KBM-7 (cell line): ENCODE measurements at regions not wholly inside any gene's neighbourhood (a gene's known extent, or its start where the extent isn't known, plus 50 kb on each side); places are given as distances from the start of the nearest gene placed in this dataset.

ENCODE experiments used
- DNase-seq: peaks from one replicate; pipeline ENCODE4 v3.0.0-alpha.2; 2015
- in situ Hi-C: fragments of 300-500 bp; cut with MboI; formaldehyde crosslinking; loops from 2 replicates; pipeline ENCODE4 v1.14.3; 2020; ENCODE audit warnings: low sequenced_read_pairs, low pct_unique_long_range_greater_than_20kb, mixed read lengths

GRCh38 chr18:28594034-28594433 lies 417.1 kb upstream of the CDH2 start:
- in situ Hi-C loops = no loop called here
- no peak for DNase-seq

- DNase-seq = no peak
- in situ Hi-C loops = no loop called here
Measured at GRCh38 chr18:28588884-28589549, 412.1 kb upstream of the CDH2 start.

GRCh38 chr18:28584731-28585130 lies 407.8 kb upstream of the CDH2 start:
- in situ Hi-C loops = no loop called here
- no peak for DNase-seq

- in situ Hi-C loops = no loop called here
Measured at GRCh38 chr18:28582724-28583123, 405.8 kb upstream of the CDH2 start.

GRCh38 chr18:28581521-28582071 lies 404.7 kb upstream of the CDH2 start:
- DNase-seq = no peak
- in situ Hi-C loops = no loop called here

More at GRCh38 chr18:28582724-28583123, 405.8 kb upstream of the CDH2 start:
- DNase-seq = no peak

DNA sequence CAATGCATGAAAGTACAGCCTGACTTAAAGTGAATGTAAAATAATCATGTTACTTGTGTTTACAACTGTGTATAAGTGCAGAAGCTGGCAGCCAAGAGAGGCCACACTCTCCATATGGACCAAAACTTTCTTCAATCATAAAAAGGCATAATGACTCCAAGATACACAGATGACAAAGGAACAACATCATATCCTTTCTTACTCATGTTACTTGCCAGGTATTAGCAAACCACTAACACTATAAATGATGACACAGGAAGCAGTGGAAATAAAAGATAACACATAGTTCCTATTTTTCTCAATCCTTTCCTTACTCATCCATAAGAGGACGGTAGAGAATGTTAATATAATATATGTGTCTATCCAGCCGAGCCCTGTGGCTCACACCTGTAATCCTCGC lies 400.0 kb upstream of the CDH2 start:
- in situ Hi-C loops = no loop called here
- DNase-seq = peak; percentile 9

DNA sequence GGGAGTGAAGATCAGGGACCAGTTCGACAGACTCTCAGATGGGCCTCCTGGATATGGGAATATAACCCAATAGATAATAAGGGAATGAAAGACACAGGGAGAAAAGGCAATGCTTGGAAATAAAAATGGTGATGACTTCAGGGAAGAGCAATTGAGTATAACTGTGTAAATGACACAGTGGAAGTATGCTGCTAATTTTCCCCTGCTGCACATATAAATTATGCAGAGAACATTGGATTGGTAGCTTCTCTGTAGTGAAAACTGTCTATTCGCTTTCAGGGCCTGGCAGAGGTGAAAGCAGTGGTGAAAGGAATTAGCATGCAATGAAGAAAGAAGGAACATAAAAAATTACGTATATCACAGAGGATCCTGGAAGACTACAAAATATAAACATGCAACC lies 398.2 kb upstream of the CDH2 start:
- in situ Hi-C loops = no loop called here
- DNase-seq = no peak

DNA sequence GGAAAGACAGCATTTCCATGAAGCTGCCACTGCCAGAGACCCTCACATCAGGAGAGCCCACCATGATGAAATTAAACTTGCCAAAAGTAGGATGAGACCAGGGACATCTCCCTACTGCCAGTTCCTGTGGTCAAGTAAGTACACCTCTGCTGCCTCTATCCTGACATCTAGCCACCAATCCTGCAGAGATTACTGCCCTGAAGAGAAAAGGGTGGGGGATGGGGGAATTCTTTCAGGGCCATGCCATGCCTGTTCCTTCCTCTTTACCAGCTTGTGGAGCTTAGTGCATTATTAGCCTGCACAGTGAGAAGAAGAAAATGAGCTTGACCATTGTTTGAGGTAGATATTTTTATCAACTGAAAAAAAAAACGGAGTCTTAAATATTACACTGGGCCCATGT lies 397.2 kb upstream of the CDH2 start:
- DNase-seq = no peak
- in situ Hi-C loops = no loop called here

DNA sequence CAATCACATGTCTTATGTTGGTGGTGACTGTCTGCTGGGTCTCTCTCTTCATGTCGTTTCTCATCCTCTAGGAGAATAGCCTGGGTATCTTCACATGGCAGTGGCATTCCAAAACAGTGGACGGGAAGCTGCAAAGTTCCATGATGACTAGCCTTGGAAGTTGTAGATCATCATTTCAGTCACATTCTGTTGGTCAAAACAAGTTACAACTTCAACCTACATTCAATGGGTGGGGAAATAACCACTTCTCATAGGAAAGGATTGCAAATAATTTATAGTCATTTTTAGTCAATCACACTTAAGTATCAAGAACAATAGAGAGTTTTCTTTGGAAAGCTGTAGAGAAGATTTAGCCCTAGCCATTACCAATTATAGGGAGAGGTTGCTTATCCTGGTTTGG lies 395.0 kb upstream of the CDH2 start:
- in situ Hi-C loops = no loop called here
- no peak for DNase-seq

GRCh38 chr18:28560331-28560730 lies 383.4 kb upstream of the CDH2 start:
- DNase-seq = no peak
- in situ Hi-C loops = no loop called here

- DNase-seq = no peak
- in situ Hi-C loops = no loop called here
Measured at GRCh38 chr18:28559511-28559910, 382.6 kb upstream of the CDH2 start.

GRCh38 chr18:28541934-28542333 lies 365.0 kb upstream of the CDH2 start:
- DNase-seq = no peak
- in situ Hi-C loops = no loop called here

DNA sequence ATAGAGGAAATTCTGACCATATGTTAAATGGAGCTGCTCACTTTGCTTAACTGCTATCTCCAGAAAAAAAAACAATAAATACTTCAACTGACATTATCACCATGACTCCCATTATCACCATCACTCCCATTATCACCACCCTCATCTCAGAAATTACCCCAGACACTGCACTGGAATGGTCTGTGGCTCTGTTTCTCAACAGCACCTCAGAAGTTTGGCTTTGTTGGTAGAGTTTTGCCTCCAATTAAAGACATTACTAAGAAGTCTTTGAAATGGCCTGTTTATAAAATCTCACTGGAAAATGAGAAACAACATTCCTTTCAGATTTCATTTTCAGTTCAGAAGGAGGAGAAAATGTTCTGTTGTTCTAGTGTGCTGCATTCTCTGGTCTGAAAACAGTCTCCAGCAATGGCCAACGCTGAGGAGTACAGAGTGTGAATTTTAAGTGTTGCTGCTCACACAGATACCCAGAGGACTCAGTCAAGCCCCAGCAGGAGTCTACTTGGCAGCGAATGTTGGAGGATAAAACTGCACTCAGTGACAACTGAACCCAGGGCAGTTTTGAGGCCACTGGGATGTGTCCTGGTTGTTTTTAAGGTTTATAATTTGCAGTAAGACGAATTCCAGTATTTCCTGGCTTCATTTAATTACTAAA lies 364.5 kb upstream of the CDH2 start:
- in situ Hi-C loops = no loop called here
- DNase-seq = no peak

DNA sequence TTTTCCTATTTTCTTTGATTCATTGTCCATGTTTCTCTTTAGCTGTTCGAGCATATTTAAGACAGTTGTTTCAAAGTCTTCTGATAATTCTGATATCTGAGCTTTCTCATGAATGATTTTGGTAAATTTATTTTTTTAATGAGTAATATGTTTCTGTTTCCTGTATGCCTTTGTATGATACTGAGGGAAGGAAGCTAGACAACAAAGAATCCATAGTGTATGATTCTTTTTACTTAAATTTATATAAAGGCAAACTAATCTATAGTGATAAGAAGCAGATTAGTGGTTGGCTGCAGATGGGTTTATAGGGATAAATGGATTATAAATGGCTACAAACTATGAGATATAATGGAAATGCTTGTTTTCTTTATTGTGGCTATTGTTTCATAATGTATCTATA lies 352.7 kb upstream of the CDH2 start:
- no peak for DNase-seq
- in situ Hi-C loops = no loop called here

DNA sequence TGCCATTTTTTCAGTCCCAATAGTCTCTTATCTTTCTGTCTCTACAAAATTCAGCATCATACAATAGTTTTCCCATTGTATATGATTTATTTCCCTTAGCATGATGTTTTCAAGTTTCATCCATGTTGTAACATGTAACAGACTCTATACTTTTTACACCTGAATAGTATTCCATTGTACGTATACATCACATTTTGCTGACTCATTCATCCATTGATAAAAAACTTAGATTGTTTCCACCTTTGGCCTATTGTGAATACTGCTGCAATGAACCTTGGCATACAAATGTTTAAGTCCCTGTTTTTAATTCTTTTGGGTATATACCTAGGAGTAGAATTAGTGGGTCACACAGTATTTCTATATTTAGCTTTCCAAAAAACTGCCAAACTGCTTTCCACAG lies 349.3 kb upstream of the CDH2 start:
- in situ Hi-C loops = no loop called here
- DNase-seq = no peak

GRCh38 chr18:28523758-28524475 lies 347.0 kb upstream of the CDH2 start:
- in situ Hi-C loops = no loop called here
- no peak for DNase-seq

- no peak for DNase-seq
- in situ Hi-C loops = no loop called here
Measured at GRCh38 chr18:28522236-28522635, 345.3 kb upstream of the CDH2 start.

GRCh38 chr18:28519997-28520396 lies 343.1 kb upstream of the CDH2 start:
- no peak for DNase-seq
- in situ Hi-C loops = no loop called here

- DNase-seq = no peak
- in situ Hi-C loops = no loop called here
Measured at GRCh38 chr18:28514699-28515098, 337.8 kb upstream of the CDH2 start.

DNA sequence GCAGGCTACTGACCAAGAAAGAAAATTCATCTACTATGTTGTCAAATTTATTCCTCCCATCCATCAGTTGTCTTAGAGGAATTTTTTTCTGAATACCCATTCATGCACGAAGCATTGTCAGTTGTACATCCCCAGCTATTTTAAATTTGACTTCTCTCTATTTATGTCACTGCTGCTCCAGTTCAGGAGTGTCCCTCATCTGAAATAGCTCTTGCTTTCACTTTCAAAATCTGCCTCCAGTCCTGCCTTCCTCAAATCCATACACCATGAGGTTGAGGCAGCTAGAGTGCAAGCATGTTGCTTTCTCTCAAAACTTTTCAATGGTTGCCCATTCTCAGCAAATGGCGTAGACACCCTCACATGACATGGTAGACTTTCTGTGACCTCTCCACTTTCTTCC lies 335.4 kb upstream of the CDH2 start:
- in situ Hi-C loops = no loop called here

More for the DNA sequence above, 335.4 kb upstream of the CDH2 start:
- DNase-seq = no peak
